Heart left ventricle (tissue), 13 donors: ENCODE measurements at regions not wholly inside any gene's neighbourhood (a gene's known extent, or its start where the extent isn't known, plus 50 kb on each side); places are given as distances from the start of the nearest gene placed in this dataset.

Experiments
- CTCF ChIP-seq, 12 donors: fragments of 200-600 bp; sonication (generic) in 4 of 12; IDR thresholded peaks; one replicate each; pipeline versions ENCODE4 v1.5.0 to v1.8.0; 2018 to 2022; ENCODE audit warnings: antibody characterized with exemption in 12 of 12, mild to moderate bottlenecking in 5 of 12
- POLR2A ChIP-seq, 2 donors: fragments of 450-650 bp; IDR thresholded peaks; one replicate each; pipeline ENCODE4 v1.6.1; 2017; ENCODE audit warnings: antibody characterized with exemption in 2 of 2, mild to moderate bottlenecking in 2 of 2, moderate library complexity in 2 of 2
- donor health status: ischemic (EF 13 %, LVEDD 7.1; RV severe dilation, severe dysfunction).
- donor health status: DM: no; HTN: yes; CAD: no.
- donor health status: DM: no; HTN: no; CAD: no.
- donor health status: ischemic (EF 25% LVEDD 6.9; RV normal size, moderate dysfunction).
- donor health status: ischemic (EF 25% LVEDD 5.7; RV mildly dilated, moderate dysfunction).
- donor health status: ischemic (EF 35%, LVEDD 5.7; RV mildly dilated, moderate dysfunction).
- donor health status: nonischemic (EF 11% LVEDD 7.7; RV severe dilation, severe dysfunction).
- donor health status: DM: yes; HTN: yes; CAD: no.
- donor health status: PGD.
- donor health status: ischemic (EF 29% LVEDD 5.4; RV normal size, mild dysfunction).
- donor health status: nonischemic (EF 23%, LVEDD 6.1; RV moderate dilation, normal function).

DNA sequence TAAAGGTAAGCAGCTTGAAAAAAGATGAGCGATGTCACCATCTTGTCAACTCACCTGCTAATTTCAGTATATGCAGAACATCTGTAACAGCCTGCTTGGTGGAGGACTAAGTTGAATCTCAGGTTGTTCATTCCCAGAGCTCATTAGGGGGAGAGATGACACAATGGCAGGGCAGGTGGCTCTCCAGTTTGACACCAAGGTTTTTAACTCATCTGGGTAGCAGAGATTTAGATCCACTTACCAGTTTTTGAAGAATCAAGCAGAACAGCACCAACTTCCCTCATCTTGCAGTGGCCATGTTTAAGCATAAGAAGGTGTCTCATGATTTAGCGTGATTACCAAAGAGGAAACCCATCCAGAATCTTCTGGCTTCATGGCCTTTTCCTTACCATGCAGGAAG is 168.3 kb downstream of the TSHZ3 start:
- TF ChIP-seq POLR2A (IDR thresholded peaks at IDR 0.05) (no peak), CTCF (IDR thresholded peaks at IDR 0.05) (no peak)
